SW480 (cell line): ENCODE measurements at regions not wholly inside any gene's neighbourhood (a gene's known extent, or its start where the extent isn't known, plus 50 kb on each side); places are given as distances from the start of the nearest gene placed in this dataset.

Source experiments
- DNase-seq: peaks from one replicate; pipeline ENCODE4 v3.0.0-alpha.2; 2016; ENCODE audit warnings: low spot score

GRCh38 chr14:96931751-96932150, 134.6 kb downstream of the VRK1 start:
- no peak for DNase-seq

- DNase-seq = no peak
Observed at GRCh38 chr14:96934638-96935330, 137.6 kb downstream of the VRK1 start.

GRCh38 chr14:96938946-96939345, 141.8 kb downstream of the VRK1 start:
- DNase-seq = no peak

GRCh38 chr14:96940009-96940408, 142.8 kb downstream of the VRK1 start:
- DNase-seq = peak; percentile 20

- no peak for DNase-seq
Observed at GRCh38 chr14:96944297-96944696, 147.1 kb downstream of the VRK1 start.

GRCh38 chr14:96945721-96946120, 148.5 kb downstream of the VRK1 start:
- DNase-seq = no peak

GRCh38 chr14:96949594-96949993, 152.4 kb downstream of the VRK1 start:
- DNase-seq = no peak

GRCh38 chr14:96951511-96951910, 154.3 kb downstream of the VRK1 start:
- no peak for DNase-seq

GRCh38 chr14:96953087-96953874, 156.1 kb downstream of the VRK1 start:
- no peak for DNase-seq

GRCh38 chr14:96953875-96954185, 156.6 kb downstream of the VRK1 start:
- DNase-seq = no peak

GRCh38 chr14:96956464-96957239, 159.5 kb downstream of the VRK1 start:
- DNase-seq = no peak

GRCh38 chr14:96958057-96958456, 160.9 kb downstream of the VRK1 start:
- DNase-seq = no peak

GRCh38 chr14:96959992-96960391, 162.8 kb downstream of the VRK1 start:
- no peak for DNase-seq

GRCh38 chr14:96960598-96961116, 163.5 kb downstream of the VRK1 start:
- no peak for DNase-seq

GRCh38 chr14:96961895-96962294, 164.7 kb downstream of the VRK1 start:
- no peak for DNase-seq

GRCh38 chr14:96962337-96962736, 165.2 kb downstream of the VRK1 start:
- DNase-seq = no peak

GRCh38 chr14:96964726-96965415, 167.7 kb downstream of the VRK1 start:
- no peak for DNase-seq

GRCh38 chr14:96965885-96966595, 168.9 kb downstream of the VRK1 start:
- no peak for DNase-seq

- DNase-seq = no peak
Observed at GRCh38 chr14:96975116-96975515, 177.9 kb downstream of the VRK1 start.

GRCh38 chr14:96978525-96979272, 181.5 kb downstream of the VRK1 start:
- DNase-seq = no peak

GRCh38 chr14:96979611-96980074, 182.5 kb downstream of the VRK1 start:
- no peak for DNase-seq
